ENCODE measurements at regions not wholly inside any gene's neighbourhood (a gene's known extent, or its start where the extent isn't known, plus 50 kb on each side); places are given as distances from the start of the nearest gene placed in this dataset.

- POLR2A ChIA-PET (ENCODE audit: unreplicated experiment) = no interaction called here
- Histone ChIP-seq H3F3A (ENCODE audit: insufficient read depth, low read depth) (no peaks in the 10 kb centered on the region), H3K27ac (no peak overlapping the region), H3K9me3 (ENCODE audit: insufficient read depth, low read depth) (no peaks in the 10 kb centered on the region), H3K4me2 (no peak overlapping the region), H3K4me3 (no peak overlapping the region), H3K79me2 (ENCODE audit: low read depth) (no peaks in the 10 kb centered on the region), H3K27me3 (ENCODE audit: insufficient read depth, low read depth) (0 out of 2 replicates have a peak, but pooled peaks cover 10% of the 10 kb centered on the region), H3K9me2 (ENCODE audit: insufficient read depth) (no peaks in the 10 kb centered on the region), H3K36me3 (ENCODE audit: low read depth) (no peaks in the 10 kb centered on the region), H2AFZ (no peak overlapping the region), H3K4me1 (replicated peaks; ENCODE audit: insufficient read depth) (no peaks in the 10 kb centered on the region), H4K20me1 (ENCODE audit: insufficient read depth) (no peaks in the 10 kb centered on the region)
- BruUV-seq (replicated peaks) = no TSS peak
- CTCF ChIA-PET = no interaction called here
- intact Hi-C loops (cut with micrococcal nuclease; ENCODE audit: unreplicated experiment) = no loop called here
- TF ChIP-seq CTCF (conservative IDR thresholded peaks at IDR 0.05) (no peak), EZH2 (IDR thresholded peaks at IDR 0.05; ENCODE audit: low read depth) (no peak)
- no peak for DNase-seq
These were observed 86.0 kb upstream of the ZNF800 start for GRCh38 chr7:127478461-127478860.

DNA sequence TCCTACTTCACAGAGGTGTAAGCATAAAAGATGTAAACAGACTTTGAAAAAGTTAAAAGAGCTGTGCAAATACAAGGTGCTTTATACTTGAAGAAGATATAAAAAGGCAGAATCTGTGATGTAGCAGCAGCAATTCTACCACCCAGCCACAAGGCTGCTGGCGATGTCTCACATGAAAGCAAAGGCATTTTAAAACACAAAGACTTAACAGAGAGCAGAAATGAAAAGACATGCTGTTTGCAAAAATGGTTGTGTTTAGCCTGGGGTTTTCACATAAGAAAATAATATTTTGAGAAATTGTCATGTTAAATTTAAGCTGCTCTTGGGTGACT lies 85.5 kb upstream of the ZNF800 start:
- POLR2A ChIA-PET (ENCODE audit: unreplicated experiment) = interaction anchor here (0.9 kb wide), 1 partner anchor 85 kb away, joined by 6 read pairs; the partner anchor contains the start of gene ZNF800
- CTCF ChIA-PET = no interaction called here

DNA sequence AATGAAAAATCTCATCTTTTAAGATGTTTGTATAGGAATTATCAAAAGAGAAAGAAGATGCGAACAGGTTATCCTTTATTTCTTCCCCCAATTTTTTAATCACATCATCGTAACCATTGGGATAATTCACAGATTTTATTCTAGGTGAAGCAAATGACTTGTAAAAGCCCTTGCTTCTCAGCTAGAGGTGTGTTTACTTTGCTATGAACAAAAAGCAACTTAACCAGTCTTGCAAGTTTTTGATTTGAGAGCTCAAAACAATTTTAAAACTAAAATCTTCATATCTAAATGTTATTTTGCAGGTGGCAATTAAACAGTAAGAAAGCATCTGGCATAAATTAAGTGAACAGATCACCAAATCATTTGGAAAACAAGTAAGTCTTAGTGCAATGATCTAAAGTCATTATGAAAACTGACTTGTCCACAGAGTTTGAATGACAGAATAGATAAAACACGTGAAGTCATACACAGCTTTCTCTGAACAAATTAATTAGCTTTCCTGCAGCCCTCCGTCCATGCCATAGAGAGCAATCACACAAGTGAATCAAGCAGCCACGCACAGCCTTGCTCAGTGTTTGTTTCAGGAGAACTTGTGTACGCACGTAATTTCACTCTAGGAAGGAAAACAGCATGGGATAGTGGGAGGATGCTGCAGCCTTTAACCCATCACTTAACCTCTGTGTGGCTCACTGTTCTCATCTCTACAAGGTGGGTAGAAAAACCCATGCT lies 85.0 kb upstream of the ZNF800 start:
- H3K36me3 ChIP-seq (ENCODE audit: low read depth) = no peaks in the 10 kb centered on the region
- no peaks in the 10 kb centered on the region for H3F3A ChIP-seq (ENCODE audit: insufficient read depth, low read depth)
- no peak for TF ChIP-seq EZH2 (IDR thresholded peaks at IDR 0.05; ENCODE audit: low read depth)
- no peak for TF ChIP-seq CTCF (conservative IDR thresholded peaks at IDR 0.05)
- no peak for DNase-seq
- no peak overlapping the region for H2AFZ ChIP-seq
- H3K79me2 ChIP-seq (ENCODE audit: low read depth) = no peaks in the 10 kb centered on the region
- H3K9me3 ChIP-seq (ENCODE audit: insufficient read depth, low read depth) = no peaks in the 10 kb centered on the region
- ChIA-PET POLR2A (ENCODE audit: unreplicated experiment) (interaction anchor here (0.9 kb wide), 1 partner anchor 85 kb away, joined by 6 read pairs; the partner anchor contains the start of gene ZNF800), CTCF (no interaction called here)
- no TSS peak for BruUV-seq (replicated peaks)
- no peak overlapping the region for H3K4me2 ChIP-seq
- no peak overlapping the region for H3K4me3 ChIP-seq
- H3K27me3 ChIP-seq (ENCODE audit: insufficient read depth, low read depth) = 0 out of 2 replicates have a peak, but pooled peaks cover 10% of the 10 kb centered on the region
- no peaks in the 10 kb centered on the region for H4K20me1 ChIP-seq (ENCODE audit: insufficient read depth)
- no peaks in the 10 kb centered on the region for H3K4me1 ChIP-seq (replicated peaks; ENCODE audit: insufficient read depth)
- intact Hi-C loops (cut with micrococcal nuclease; ENCODE audit: unreplicated experiment) = no loop called here
- H3K27ac ChIP-seq = no peak overlapping the region
- no peaks in the 10 kb centered on the region for H3K9me2 ChIP-seq (ENCODE audit: insufficient read depth)

More for the DNA sequence above, 85.5 kb upstream of the ZNF800 start:
- intact Hi-C loops (cut with micrococcal nuclease; ENCODE audit: unreplicated experiment) = no loop called here
- no peaks in the 10 kb centered on the region for H3K79me2 ChIP-seq (ENCODE audit: low read depth)
- BruUV-seq (replicated peaks) = no TSS peak
- H3F3A ChIP-seq (ENCODE audit: insufficient read depth, low read depth) = no peaks in the 10 kb centered on the region
- TF ChIP-seq EZH2 (IDR thresholded peaks at IDR 0.05; ENCODE audit: low read depth) = no peak
- TF ChIP-seq CTCF (conservative IDR thresholded peaks at IDR 0.05) = no peak
- H3K9me2 ChIP-seq (ENCODE audit: insufficient read depth) = no peaks in the 10 kb centered on the region
- H3K9me3 ChIP-seq (ENCODE audit: insufficient read depth, low read depth) = no peaks in the 10 kb centered on the region
- 0 out of 2 replicates have a peak, but pooled peaks cover 10% of the 10 kb centered on the region for H3K27me3 ChIP-seq (ENCODE audit: insufficient read depth, low read depth)
- no peak overlapping the region for H3K4me3 ChIP-seq
- H3K36me3 ChIP-seq (ENCODE audit: low read depth) = no peaks in the 10 kb centered on the region
- no peak overlapping the region for H2AFZ ChIP-seq
- H3K4me2 ChIP-seq = no peak overlapping the region
- no peak for DNase-seq
- H3K4me1 ChIP-seq (replicated peaks; ENCODE audit: insufficient read depth) = no peaks in the 10 kb centered on the region
- H4K20me1 ChIP-seq (ENCODE audit: insufficient read depth) = no peaks in the 10 kb centered on the region
- no peak overlapping the region for H3K27ac ChIP-seq

Data from PC-9 (cell line).